Nephron (organoid): ENCODE measurements at regions not wholly inside any gene's neighbourhood (a gene's known extent, or its start where the extent isn't known, plus 50 kb on each side); places are given as distances from the start of the nearest gene placed in this dataset.
A peak's percentile ranks its signal among the peaks of the same experiment; 100 is the strongest.

Source experiments
- H3K27ac Mint-ChIP-seq, 3 experiments: 2 replicates each; pipeline ENCODE4 v1.8.0; 2020; ENCODE audit warnings: mixed read lengths in 3 of 3, mild to moderate bottlenecking in 2 of 3, moderate library complexity in 1 of 3
- H3K27me3 Mint-ChIP-seq: 2 replicates; pipeline ENCODE4 v1.8.0; 2021; ENCODE audit warnings: low read depth, mild to moderate bottlenecking, moderate library complexity, mixed read lengths
- H3K36me3 Mint-ChIP-seq: 2 replicates; pipeline ENCODE4 v1.8.0; 2020; ENCODE audit warnings: low read depth, mixed read lengths
- H3K4me1 Mint-ChIP-seq: 2 replicates; pipeline ENCODE4 v1.8.0; 2020; ENCODE audit warnings: mixed read lengths
- H3K4me3 Mint-ChIP-seq, 3 experiments: 2 replicates each; pipeline ENCODE4 v1.8.0; 2020; ENCODE audit warnings: mild to moderate bottlenecking in 3 of 3, mixed read lengths in 3 of 3, moderate library complexity in 2 of 3
- H3K9me3 Mint-ChIP-seq: 2 replicates; pipeline ENCODE4 v1.8.0; 2020; ENCODE audit warnings: mixed read lengths
- CTCF ChIP-seq, 3 experiments: fragments of 200-600 bp; sonication (generic); IDR thresholded peaks; one replicate each; pipeline ENCODE4 v1.5.0; 2021; ENCODE audit warnings: antibody characterized with exemption in 3 of 3; ENCODE audit not compliant: unreplicated experiment in 3 of 3

GRCh38 chr6:73888050-73888449, 192.0 kb downstream of the CD109 start:
- Mint-ChIP-seq H3K4me3 (no peak overlapping the region), H3K4me1 (no peaks in the 10 kb centered on the region), H3K27ac (no peak overlapping the region), H3K36me3 (no peaks in the 10 kb centered on the region), H3K27me3 (no peaks in the 10 kb centered on the region), H3K9me3 (no peaks in the 10 kb centered on the region)
- no peak for TF ChIP-seq CTCF (IDR thresholded peaks at IDR 0.05; ENCODE audit: unreplicated experiment in 3 of 3)

DNA sequence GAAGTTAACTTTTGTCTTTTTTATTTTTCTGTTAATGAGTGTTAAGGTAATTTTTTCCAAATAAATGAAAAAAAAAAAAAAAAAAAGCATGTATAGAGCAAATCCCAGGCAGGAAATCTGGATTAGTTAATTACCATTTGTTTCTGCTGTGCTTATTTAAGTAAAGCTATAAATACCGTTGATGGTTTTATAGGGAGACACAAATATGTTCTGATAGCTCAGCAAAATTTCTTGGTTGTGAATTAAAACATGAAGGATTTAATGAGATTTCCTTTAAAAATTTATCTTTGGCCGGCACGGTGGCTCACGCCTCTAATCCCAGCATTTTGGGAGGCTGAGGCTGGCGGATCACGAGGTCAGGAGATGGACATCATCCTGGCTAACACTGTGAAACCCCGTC, 189.4 kb downstream of the CD109 start:
- no peak overlapping the region for H3K4me3 Mint-ChIP-seq
- H3K36me3 Mint-ChIP-seq, result no peaks in the 10 kb centered on the region
- no peaks in the 10 kb centered on the region for H3K9me3 Mint-ChIP-seq
- no peaks in the 10 kb centered on the region for H3K4me1 Mint-ChIP-seq
- TF ChIP-seq CTCF (IDR thresholded peaks at IDR 0.05; ENCODE audit: unreplicated experiment in 3 of 3), result no peak
- no peaks in the 10 kb centered on the region for H3K27me3 Mint-ChIP-seq
- H3K27ac Mint-ChIP-seq, result no peak overlapping the region

DNA sequence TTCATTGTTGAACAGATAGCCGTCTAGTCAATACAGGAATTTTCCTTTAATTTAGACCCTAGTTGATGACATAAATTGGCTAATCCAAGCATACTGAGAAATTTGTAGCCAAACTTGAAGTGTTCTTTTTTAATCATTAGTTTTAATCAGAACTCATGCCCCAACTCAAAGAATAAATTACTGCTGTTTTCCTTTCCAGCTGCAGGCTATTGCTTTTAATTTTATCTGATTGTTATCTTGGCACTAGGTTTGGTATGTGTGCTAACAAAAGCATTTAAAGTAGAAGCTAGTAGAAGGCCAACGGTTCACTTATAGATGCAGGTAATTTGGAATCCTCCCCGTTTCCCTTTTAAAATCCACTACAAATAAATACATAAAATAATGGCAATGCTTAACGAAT, 188.5 kb downstream of the CD109 start:
- no peak for TF ChIP-seq CTCF (IDR thresholded peaks at IDR 0.05; ENCODE audit: unreplicated experiment in 3 of 3)
- no peak overlapping the region for H3K4me3 Mint-ChIP-seq
- no peaks in the 10 kb centered on the region for H3K36me3 Mint-ChIP-seq
- no peaks in the 10 kb centered on the region for H3K27me3 Mint-ChIP-seq
- peaks cover 5% of the 10 kb centered on the region for H3K4me1 Mint-ChIP-seq
- no peak overlapping the region for H3K27ac Mint-ChIP-seq
- no peaks in the 10 kb centered on the region for H3K9me3 Mint-ChIP-seq

DNA sequence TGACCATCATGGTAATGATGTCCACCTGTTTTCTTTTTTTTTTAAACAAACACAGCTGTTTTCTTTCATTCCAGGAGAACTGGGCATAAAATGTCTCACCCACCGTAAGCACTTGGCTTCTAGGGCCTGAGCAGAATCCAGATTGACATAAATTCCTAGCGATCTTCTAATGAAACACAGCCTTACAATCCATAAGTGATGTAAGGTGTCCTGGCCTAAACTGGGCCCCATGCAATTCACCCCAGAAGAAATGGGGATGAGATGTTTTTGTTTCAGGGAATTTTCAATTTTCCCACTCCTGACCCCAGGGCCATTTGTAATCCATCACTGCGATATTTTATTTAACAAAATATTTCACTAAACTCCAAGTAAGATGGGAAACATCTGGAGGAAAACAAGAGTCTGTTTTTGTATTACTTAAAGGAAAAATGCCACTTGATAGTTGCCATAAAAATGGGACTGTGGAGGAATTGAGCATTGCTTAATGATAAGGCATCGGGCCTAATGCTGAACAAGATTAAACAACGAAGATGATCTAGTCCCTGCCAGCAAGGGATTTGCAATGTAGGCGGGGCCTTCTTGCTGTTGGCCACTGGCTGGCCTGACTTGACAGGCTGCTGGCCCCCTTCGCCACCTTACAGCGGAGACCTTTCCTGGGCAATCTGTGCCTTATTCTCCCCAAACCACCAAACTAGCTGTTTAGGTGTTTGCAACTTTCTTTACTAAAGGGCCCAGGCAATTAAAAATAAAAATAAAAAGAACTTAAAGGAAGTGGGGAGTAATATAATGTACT, 183.7 kb downstream of the CD109 start:
- Mint-ChIP-seq H3K4me1 (peaks cover 19% of the 10 kb centered on the region), H3K4me3 (no peak overlapping the region), H3K27ac (peak overlapping the region in 2 of 3 experiments; percentile 6 to 70), H3K9me3 (peaks cover under 1% of the 10 kb centered on the region), H3K27me3 (no peaks in the 10 kb centered on the region), H3K36me3 (no peaks in the 10 kb centered on the region)
- TF ChIP-seq CTCF (IDR thresholded peaks at IDR 0.05; ENCODE audit: unreplicated experiment in 3 of 3), result no peak

- peak overlapping the region; percentile 1 to 31 (median 6) for H3K27ac Mint-ChIP-seq
- peaks cover 19% of the 10 kb centered on the region for H3K4me1 Mint-ChIP-seq
- no peaks in the 10 kb centered on the region for H3K27me3 Mint-ChIP-seq
- no peak overlapping the region for H3K4me3 Mint-ChIP-seq
- H3K36me3 Mint-ChIP-seq, result no peaks in the 10 kb centered on the region
- H3K9me3 Mint-ChIP-seq, result peaks cover 2% of the 10 kb centered on the region
- TF ChIP-seq CTCF (IDR thresholded peaks at IDR 0.05; ENCODE audit: unreplicated experiment in 3 of 3), result no peak
Observed at GRCh38 chr6:73878403-73878802, 182.4 kb downstream of the CD109 start.
